Choroid plexus epithelial cell (primary cell): ENCODE measurements at regions not wholly inside any gene's neighbourhood (a gene's known extent, or its start where the extent isn't known, plus 50 kb on each side); places are given as distances from the start of the nearest gene placed in this dataset.

Experiments used
- DNase-seq: peaks from one replicate; pipeline ENCODE4 v3.0.0-alpha.2; 2010; ENCODE audit warnings: low read depth
- H3K4me3 ChIP-seq: 2 replicates; pipeline ENCODE4 v1.5.1; 2011; ENCODE audit warnings: low read depth, mild to moderate bottlenecking, control low read depth, low read length, moderate library complexity
- TF ChIP-seq, protein P1 (sequence below): conservative IDR thresholded peaks from 2 replicates; pipeline ENCODE4 v1.5.1; 2011; ENCODE audit warnings: low read depth, mild to moderate bottlenecking, control low read depth, inconsistent platforms, low read length, moderate library complexity

DNA sequence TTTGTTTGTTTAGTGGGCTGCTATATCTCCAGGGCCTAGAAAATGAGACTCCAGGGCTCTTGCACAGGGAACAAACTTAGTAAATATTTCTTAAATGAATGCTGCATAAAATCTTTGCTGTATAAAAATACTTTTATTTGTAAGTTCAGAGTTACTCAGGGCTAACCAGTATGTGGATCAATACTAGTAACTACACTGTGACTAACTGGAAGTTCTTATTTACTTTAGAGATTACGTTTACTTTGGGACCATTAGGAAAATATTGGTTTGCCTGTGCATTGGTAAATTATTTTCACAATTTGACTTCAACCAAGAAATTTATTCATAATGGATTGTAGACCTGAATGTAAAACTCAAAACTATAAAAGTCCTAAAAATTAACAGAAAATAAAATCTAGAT lies 575.5 kb downstream of the RNF144A start:
- no peak overlapping the region for H3K4me3 ChIP-seq
- DNase-seq, result no peak
- TF ChIP-seq, protein P1, sequence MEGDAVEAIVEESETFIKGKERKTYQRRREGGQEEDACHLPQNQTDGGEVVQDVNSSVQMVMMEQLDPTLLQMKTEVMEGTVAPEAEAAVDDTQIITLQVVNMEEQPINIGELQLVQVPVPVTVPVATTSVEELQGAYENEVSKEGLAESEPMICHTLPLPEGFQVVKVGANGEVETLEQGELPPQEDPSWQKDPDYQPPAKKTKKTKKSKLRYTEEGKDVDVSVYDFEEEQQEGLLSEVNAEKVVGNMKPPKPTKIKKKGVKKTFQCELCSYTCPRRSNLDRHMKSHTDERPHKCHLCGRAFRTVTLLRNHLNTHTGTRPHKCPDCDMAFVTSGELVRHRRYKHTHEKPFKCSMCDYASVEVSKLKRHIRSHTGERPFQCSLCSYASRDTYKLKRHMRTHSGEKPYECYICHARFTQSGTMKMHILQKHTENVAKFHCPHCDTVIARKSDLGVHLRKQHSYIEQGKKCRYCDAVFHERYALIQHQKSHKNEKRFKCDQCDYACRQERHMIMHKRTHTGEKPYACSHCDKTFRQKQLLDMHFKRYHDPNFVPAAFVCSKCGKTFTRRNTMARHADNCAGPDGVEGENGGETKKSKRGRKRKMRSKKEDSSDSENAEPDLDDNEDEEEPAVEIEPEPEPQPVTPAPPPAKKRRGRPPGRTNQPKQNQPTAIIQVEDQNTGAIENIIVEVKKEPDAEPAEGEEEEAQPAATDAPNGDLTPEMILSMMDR, result no peak

DNA sequence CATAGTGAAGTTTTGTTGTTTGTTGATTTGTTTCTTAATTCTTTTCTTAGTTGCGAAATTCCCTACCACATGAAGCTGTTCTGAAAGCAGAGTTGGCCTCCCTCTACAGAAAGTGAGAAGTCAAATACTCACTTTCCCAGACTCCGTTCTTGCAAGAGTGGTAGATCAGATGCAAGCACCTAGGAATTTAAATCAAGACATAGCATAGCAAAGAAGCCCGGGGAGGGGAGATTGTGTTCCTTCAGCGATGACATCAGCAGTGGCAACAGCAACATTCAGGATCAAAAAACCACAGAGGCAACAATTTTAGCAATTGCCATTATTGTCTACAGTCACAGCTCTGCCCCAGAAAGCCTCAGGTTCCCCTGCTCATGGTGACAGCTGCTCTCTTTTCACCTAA lies 580.0 kb downstream of the RNF144A start:
- TF ChIP-seq, protein P1, result no peak
- H3K4me3 ChIP-seq, result no peak overlapping the region
- no peak for DNase-seq

DNA sequence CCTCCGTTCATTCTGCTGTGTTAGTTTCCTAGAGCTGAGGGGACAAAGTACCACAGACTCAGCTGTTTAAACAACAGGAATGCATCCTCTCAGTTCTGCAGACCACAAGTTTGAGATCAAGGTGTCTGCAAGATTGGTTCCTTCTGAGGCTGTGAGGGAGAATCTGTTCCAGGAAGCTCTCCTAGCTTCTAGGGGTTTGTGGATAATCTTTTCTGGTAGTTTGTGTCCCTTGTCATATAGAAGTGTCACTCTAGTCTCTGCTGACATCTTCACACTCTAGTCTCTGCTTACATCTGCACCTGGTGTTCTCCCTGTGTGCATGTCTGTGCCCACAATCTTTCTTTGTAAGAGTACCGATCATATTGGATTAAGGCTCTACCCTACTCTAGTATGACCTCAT lies 581.8 kb downstream of the RNF144A start:
- TF ChIP-seq, protein P1, result no peak
- H3K4me3 ChIP-seq, result no peak overlapping the region
- no peak for DNase-seq

DNA sequence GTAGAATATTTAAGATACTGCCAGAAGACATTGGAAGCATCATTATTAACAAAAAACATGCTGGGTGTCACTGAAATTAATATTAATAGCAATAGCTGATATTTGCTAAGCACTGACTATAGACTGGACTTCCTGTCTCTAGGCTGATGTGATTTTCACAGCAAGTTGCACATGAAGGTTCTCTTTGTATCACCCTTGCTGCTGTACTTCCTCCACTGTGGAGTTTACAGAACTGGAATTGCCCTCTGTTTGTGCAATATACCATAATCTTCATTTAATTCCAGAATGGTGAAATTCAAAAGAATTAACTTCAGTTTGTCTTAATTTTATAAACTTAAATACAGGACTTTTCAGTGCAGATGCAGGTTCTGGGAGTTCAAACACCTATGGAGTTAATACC lies 585.1 kb downstream of the RNF144A start:
- no peak overlapping the region for H3K4me3 ChIP-seq
- DNase-seq, result no peak
- TF ChIP-seq, protein P1, result no peak

DNA sequence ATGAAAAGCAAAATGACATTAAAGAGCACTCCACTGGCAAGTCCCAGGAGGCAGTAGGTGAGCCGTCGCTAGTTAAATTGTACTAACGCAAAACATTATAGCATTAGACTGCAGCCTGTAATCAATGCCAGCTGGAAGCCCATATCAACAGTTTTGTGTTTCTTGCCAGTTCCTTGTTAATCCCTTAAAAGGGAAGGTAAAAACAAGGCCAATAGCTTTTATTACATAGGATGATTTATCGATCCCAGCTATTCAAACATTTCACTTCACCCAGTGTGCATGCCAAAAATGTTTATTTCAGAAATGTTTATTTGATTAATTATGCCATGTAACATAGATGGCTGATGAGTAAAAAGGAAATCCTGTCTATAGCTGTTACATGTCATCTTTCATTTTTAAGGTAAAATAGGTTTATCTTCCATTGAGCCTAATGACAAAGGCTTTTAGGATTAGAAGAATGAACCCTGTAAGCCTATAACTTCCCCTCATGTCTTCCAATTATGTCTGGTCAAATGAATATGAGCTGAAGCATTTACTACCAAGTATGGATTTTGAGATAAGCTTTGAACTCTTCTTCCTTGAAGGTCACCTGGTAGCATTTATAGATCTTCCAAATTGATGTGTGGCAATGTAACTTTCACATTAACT lies 591.2 kb downstream of the RNF144A start:
- H3K4me3 ChIP-seq, result no peak overlapping the region
- no peak for DNase-seq
- TF ChIP-seq, protein P1, result no peak

DNA sequence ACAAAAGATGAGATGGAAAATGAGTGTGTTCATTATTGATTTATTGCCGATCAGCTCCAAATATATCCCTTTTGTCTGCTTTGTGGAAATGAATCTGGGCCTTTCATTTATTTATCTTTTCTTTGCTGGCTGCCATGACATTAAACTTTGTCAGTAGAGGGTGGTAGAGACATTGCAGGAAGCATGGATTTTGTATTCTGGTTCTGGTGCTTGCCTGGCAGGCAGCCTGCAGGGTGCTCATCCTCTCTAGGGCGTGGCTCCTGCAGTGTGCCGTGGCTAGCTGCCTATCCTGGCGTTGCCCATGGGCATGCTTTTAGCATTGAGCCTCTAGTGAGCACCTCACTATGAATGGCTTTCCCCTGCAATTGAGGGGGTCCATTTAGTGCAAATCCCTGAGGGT lies 593.1 kb downstream of the RNF144A start:
- H3K4me3 ChIP-seq, result no peak overlapping the region
- no peak for DNase-seq
- TF ChIP-seq, protein P1, result no peak

DNA sequence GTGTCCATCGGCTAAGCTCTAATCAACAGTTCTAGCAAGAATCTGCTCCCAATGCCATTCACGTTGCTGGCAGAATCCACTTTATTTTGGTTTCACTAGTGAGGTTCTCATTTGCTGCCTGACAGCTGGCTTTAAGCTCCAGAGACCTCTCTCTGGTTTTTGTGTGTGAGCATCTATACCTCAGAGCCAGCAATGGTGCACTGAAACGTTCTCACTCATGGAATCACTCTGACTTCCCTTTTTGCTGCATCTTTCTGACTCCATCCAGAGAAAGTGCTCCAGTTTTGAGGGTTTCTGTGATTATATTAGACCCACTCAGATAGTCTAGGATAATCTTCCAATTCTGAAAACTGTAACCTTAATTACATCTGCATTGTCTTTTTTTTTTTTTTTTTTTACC lies 596.6 kb downstream of the RNF144A start:
- TF ChIP-seq, protein P1, result no peak
- H3K4me3 ChIP-seq, result no peak overlapping the region
- DNase-seq, result no peak
